ENCODE measurements at regions not wholly inside any gene's neighbourhood (a gene's known extent, or its start where the extent isn't known, plus 50 kb on each side); places are given as distances from the start of the nearest gene placed in this dataset.

DNA sequence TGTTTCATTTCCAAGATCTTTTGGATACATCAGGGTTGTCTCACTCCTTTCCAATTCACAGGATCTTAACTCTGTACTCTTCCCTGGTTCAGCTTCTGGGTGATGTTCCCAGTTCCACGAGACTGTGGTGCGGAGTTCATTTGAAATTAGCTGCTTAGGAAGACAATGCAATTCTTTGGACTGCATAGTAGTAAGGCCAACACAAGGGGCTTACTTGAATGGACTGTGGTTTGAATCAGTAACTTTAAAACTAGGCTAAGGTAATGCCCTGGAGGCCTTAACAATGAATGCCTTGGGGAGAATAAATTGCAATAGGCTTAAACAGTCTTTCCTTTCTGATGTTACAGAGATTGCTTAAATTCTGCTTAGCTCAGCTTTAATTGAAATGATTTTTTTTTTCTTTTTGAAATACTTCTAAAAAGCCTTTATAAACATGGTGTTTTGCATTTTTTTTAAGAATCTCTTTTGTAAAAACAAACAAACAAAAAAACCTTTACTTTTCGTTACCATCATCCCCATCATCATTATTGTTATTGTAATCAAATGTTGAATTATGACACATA is 133.8 kb upstream of the MEF2C start:
- Histone ChIP-seq H3K9me3 (ENCODE audit: low read length) (no peaks in the 10 kb centered on the region), H3K4me2 (ENCODE audit: low read length) (no peak overlapping the region), H4K20me1 (ENCODE audit: low read length) (no peaks in the 10 kb centered on the region), H3K4me1 (ENCODE audit: insufficient read depth, low read length) (no peaks in the 10 kb centered on the region), H3K79me2 (ENCODE audit: low read length) (no peaks in the 10 kb centered on the region), H2AFZ (ENCODE audit: low read length) (no peak overlapping the region), H3K9ac (ENCODE audit: low read length) (no peak overlapping the region), H3K9me2 (replicated peaks; ENCODE audit: low read length) (no peaks in the 10 kb centered on the region), H3K27me3 (ENCODE audit: low read length) (no peaks in the 10 kb centered on the region), H3F3A (ENCODE audit: low read length, unreplicated experiment) (no peaks in the 10 kb centered on the region), H3K36me3 (ENCODE audit: low read depth, low read length) (no peaks in the 10 kb centered on the region), H3K27ac (ENCODE audit: low read length) (no peak overlapping the region), H3K4me3 (ENCODE audit: low read length) (no peak overlapping the region)
- DNase-seq (no peak), ATAC-seq (no peak)
- intact Hi-C loops (cut with micrococcal nuclease): no loop called here
- ChIA-PET CTCF (no interaction called here), POLR2A (ENCODE audit: unreplicated experiment) (no interaction called here)
- TF ChIP-seq, protein P1, sequence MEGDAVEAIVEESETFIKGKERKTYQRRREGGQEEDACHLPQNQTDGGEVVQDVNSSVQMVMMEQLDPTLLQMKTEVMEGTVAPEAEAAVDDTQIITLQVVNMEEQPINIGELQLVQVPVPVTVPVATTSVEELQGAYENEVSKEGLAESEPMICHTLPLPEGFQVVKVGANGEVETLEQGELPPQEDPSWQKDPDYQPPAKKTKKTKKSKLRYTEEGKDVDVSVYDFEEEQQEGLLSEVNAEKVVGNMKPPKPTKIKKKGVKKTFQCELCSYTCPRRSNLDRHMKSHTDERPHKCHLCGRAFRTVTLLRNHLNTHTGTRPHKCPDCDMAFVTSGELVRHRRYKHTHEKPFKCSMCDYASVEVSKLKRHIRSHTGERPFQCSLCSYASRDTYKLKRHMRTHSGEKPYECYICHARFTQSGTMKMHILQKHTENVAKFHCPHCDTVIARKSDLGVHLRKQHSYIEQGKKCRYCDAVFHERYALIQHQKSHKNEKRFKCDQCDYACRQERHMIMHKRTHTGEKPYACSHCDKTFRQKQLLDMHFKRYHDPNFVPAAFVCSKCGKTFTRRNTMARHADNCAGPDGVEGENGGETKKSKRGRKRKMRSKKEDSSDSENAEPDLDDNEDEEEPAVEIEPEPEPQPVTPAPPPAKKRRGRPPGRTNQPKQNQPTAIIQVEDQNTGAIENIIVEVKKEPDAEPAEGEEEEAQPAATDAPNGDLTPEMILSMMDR (conservative IDR thresholded peaks at IDR 0.05; ENCODE audit: low read depth, low read length): no peak
- TF ChIP-seq EZH2phosphoT487 (IDR thresholded peaks at IDR 0.05; ENCODE audit: borderline replicate concordance, low read length) (no peak), EZH2 (IDR thresholded peaks at IDR 0.05; ENCODE audit: low read length, unreplicated experiment) (no peak)
- BruUV-seq (replicated peaks): no TSS peak

DNA sequence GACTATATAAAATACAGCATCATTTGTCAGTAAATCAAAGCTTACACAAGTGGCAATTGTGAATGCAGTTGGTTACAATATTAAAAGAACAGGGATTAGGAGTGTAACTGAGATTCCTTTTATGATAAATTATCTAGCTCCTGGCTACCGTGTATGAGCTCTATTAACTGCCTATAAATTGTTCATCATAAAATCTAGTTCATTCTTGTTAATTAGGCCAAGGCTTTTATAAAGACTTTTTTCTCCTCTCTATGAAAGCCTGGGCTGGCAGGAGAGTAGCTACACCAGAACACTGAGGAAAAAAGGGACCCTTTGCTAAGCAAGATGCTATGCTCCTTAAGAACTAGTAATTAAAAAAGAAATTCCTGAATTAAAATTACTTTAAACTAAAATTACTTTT is 132.4 kb upstream of the MEF2C start:
- H3K79me2 ChIP-seq (ENCODE audit: low read length): no peaks in the 10 kb centered on the region
- POLR2A ChIA-PET (ENCODE audit: unreplicated experiment): no interaction called here
- H3K4me1 ChIP-seq (ENCODE audit: insufficient read depth, low read length): no peaks in the 10 kb centered on the region
- TF ChIP-seq EZH2 (IDR thresholded peaks at IDR 0.05; ENCODE audit: low read length, unreplicated experiment) (no peak), EZH2phosphoT487 (IDR thresholded peaks at IDR 0.05; ENCODE audit: borderline replicate concordance, low read length) (no peak)
- TF ChIP-seq, protein P1 (conservative IDR thresholded peaks at IDR 0.05; ENCODE audit: low read depth, low read length): no peak
- no peaks in the 10 kb centered on the region for H4K20me1 ChIP-seq (ENCODE audit: low read length)
- H3K9ac ChIP-seq (ENCODE audit: low read length): no peak overlapping the region
- H3K4me3 ChIP-seq (ENCODE audit: low read length): no peak overlapping the region
- H3K4me2 ChIP-seq (ENCODE audit: low read length): no peak overlapping the region
- DNase-seq (no peak), ATAC-seq (no peak)
- intact Hi-C loops (cut with micrococcal nuclease): no loop called here
- BruUV-seq (replicated peaks): no TSS peak
- no peak overlapping the region for H2AFZ ChIP-seq (ENCODE audit: low read length)
- H3K27me3 ChIP-seq (ENCODE audit: low read length): no peaks in the 10 kb centered on the region
- H3F3A ChIP-seq (ENCODE audit: low read length, unreplicated experiment): no peaks in the 10 kb centered on the region
- H3K9me3 ChIP-seq (ENCODE audit: low read length): no peaks in the 10 kb centered on the region
- no peaks in the 10 kb centered on the region for H3K36me3 ChIP-seq (ENCODE audit: low read depth, low read length)
- CTCF ChIA-PET: no interaction called here
- H3K9me2 ChIP-seq (replicated peaks; ENCODE audit: low read length): no peaks in the 10 kb centered on the region
- H3K27ac ChIP-seq (ENCODE audit: low read length): no peak overlapping the region

DNA sequence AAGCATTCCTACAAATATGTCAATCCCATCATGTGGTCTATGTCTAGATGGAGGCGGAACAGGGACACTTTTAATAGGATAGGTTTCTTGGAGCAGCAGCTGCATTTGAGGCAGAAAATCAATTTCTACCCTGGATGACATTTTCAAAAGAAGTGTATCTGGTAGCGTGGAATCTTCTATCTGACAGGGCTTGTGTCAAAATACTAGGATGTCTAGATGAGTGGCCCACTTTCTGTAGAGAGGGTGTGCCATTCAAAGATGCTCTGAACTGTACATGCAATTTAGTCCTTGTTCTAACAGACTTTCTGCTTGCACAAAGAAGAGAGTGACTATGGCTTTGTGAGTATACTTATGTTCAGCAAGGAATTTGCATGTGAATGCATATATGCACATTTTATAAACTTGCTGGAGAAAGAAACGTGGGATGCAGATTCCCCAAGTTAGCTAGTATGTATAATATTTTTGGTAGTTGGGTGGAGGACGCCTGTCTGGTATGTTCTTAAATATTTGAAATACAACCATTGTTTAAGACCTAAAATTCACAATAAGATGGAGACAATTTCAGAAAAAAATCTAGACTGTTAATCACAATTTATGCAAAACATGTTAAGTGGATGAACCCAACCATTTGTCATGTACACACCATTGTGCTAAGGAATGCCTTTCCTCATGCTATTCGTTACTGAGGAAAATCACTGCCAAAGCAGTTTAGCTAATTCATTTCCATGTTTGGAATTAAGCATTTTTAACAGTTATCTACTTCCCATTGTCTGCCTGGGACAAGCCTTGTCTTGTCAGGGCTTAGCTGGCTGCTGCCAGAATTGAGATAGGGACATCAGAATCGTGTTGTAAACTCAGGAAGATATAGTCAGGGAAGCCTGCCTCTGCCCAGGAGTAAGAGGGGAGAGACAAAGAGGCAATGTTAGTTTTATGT is 129.1 kb upstream of the MEF2C start:
- Histone ChIP-seq H3K79me2 (ENCODE audit: low read length) (no peaks in the 10 kb centered on the region), H3K27ac (ENCODE audit: low read length) (no peak overlapping the region), H3K9me3 (ENCODE audit: low read length) (no peaks in the 10 kb centered on the region), H3K4me3 (ENCODE audit: low read length) (no peak overlapping the region), H4K20me1 (ENCODE audit: low read length) (no peaks in the 10 kb centered on the region), H3K27me3 (ENCODE audit: low read length) (no peaks in the 10 kb centered on the region), H3K36me3 (ENCODE audit: low read depth, low read length) (no peaks in the 10 kb centered on the region), H2AFZ (ENCODE audit: low read length) (no peak overlapping the region), H3K4me2 (ENCODE audit: low read length) (no peak overlapping the region), H3K9ac (ENCODE audit: low read length) (no peak overlapping the region), H3K9me2 (replicated peaks; ENCODE audit: low read length) (no peaks in the 10 kb centered on the region), H3K4me1 (ENCODE audit: insufficient read depth, low read length) (no peaks in the 10 kb centered on the region), H3F3A (ENCODE audit: low read length, unreplicated experiment) (no peaks in the 10 kb centered on the region)
- DNase-seq (no peak), ATAC-seq (no peak)
- BruUV-seq (replicated peaks): no TSS peak
- TF ChIP-seq EZH2phosphoT487 (IDR thresholded peaks at IDR 0.05; ENCODE audit: borderline replicate concordance, low read length) (no peak), EZH2 (IDR thresholded peaks at IDR 0.05; ENCODE audit: low read length, unreplicated experiment) (no peak)
- TF ChIP-seq, protein P1 (conservative IDR thresholded peaks at IDR 0.05; ENCODE audit: low read depth, low read length): no peak
- ChIA-PET POLR2A (ENCODE audit: unreplicated experiment) (no interaction called here), CTCF (no interaction called here)
- intact Hi-C loops (cut with micrococcal nuclease): no loop called here

All from PC-3 (cell line).